GM19438 (cell line): ENCODE measurements at regions not wholly inside any gene's neighbourhood (a gene's known extent, or its start where the extent isn't known, plus 50 kb on each side); places are given as distances from the start of the nearest gene placed in this dataset.

ENCODE experiments used
- ATAC-seq: cut with Tn5 transposase; IDR thresholded peaks from one replicate; pipeline ENCODE4 v1.9.1; 2021; ENCODE audit warnings: low read depth; ENCODE audit not compliant: unreplicated experiment

- ATAC-seq: no peak
These were observed 55.4 kb downstream of the CCER1 start for GRCh38 chr12:90899456-90900182.

GRCh38 chr12:90897986-90898385 lies 57.0 kb downstream of the CCER1 start:
- no peak for ATAC-seq

GRCh38 chr12:90897316-90897715 lies 57.7 kb downstream of the CCER1 start:
- ATAC-seq: no peak

- no peak for ATAC-seq
These were observed 58.2 kb downstream of the CCER1 start for GRCh38 chr12:90896821-90897220.

- ATAC-seq: no peak
These were observed 58.8 kb downstream of the CCER1 start for GRCh38 chr12:90896164-90896563.

- no peak for ATAC-seq
These were observed 66.7 kb downstream of the CCER1 start for GRCh38 chr12:90888316-90888715.

GRCh38 chr12:90883456-90883855 lies 71.5 kb downstream of the CCER1 start:
- no peak for ATAC-seq

GRCh38 chr12:90871726-90872096 lies 83.3 kb downstream of the CCER1 start:
- ATAC-seq: no peak

- ATAC-seq: no peak
These were observed 83.8 kb downstream of the CCER1 start for GRCh38 chr12:90870971-90871725.

GRCh38 chr12:90868626-90869025 lies 86.3 kb downstream of the CCER1 start:
- ATAC-seq: no peak

GRCh38 chr12:90859591-90859990 lies 95.4 kb downstream of the CCER1 start:
- ATAC-seq: no peak

GRCh38 chr12:90858252-90858651 lies 96.7 kb downstream of the CCER1 start:
- ATAC-seq: no peak

GRCh38 chr12:90855534-90855933 lies 99.4 kb downstream of the CCER1 start:
- no peak for ATAC-seq

- ATAC-seq: peak; percentile 65
These were observed 100.8 kb downstream of the CCER1 start for GRCh38 chr12:90854136-90854689.

GRCh38 chr12:90851800-90852718 lies 102.9 kb downstream of the CCER1 start:
- ATAC-seq: no peak

- ATAC-seq: no peak
These were observed 112.5 kb downstream of the CCER1 start for GRCh38 chr12:90842477-90842876.

GRCh38 chr12:90841336-90841735 lies 113.6 kb downstream of the CCER1 start:
- ATAC-seq: no peak

- ATAC-seq: no peak
These were observed 115.6 kb downstream of the CCER1 start for GRCh38 chr12:90839346-90839745.

- ATAC-seq: no peak
These were observed 118.3 kb downstream of the CCER1 start for GRCh38 chr12:90836689-90837088.

- no peak for ATAC-seq
These were observed 121.7 kb downstream of the CCER1 start for GRCh38 chr12:90833228-90833627.

- no peak for ATAC-seq
These were observed 122.5 kb downstream of the CCER1 start for GRCh38 chr12:90832427-90832826.
